GM18858 (cell line): ENCODE measurements at regions not wholly inside any gene's neighbourhood (a gene's known extent, or its start where the extent isn't known, plus 50 kb on each side); places are given as distances from the start of the nearest gene placed in this dataset.
"Not testable (repeated sequence)": the region's sequence is repeated elsewhere in the genome, so short reads cannot be mapped to it uniquely, and the experiment has no call there.

Experiments used
- ATAC-seq: cut with Tn5 transposase; IDR thresholded peaks from one replicate; pipeline ENCODE4 v1.9.1; 2021; ENCODE audit not compliant: unreplicated experiment

DNA sequence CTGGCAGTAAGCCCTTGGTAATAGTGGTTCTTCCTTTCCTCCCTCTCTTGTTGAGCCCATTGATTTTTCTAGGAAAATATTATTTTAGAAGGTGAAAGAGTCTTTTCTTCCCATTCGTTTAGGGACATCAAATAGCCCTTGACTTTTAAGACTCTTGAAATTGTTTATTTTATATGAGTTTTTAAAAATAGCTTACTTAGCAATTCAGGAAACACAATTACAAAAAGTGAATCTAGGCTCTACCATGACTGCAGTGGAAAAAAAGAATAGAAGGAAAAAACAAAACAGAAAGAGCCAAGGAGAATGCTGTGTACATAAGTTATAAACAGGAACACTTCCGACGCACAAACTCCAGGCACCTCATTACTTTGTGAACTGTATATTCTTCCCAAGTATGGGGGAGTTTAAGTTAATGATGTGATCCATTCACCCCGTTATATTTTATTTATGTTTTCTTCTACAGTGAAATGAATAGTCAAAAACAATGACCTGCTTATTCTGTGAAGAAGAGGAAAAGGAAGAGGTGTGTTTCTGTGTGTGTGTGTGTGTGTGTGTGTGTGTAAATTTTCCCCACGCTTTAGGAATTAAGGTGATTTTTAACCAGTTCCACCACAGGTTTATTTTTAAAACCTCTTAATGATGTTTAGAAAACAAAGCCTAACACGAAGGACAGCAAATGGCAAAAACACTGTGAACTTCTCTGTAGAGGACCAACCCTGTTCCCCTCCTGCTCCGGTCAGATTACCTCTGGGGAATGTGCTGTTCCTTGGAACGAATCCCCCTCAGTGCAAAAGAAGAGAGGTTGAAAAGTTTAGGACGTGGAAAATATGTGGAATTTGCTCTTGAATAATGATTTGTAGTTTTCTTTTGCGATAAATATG is 266.3 kb downstream of the KLF5 start:
- ATAC-seq = no peak

DNA sequence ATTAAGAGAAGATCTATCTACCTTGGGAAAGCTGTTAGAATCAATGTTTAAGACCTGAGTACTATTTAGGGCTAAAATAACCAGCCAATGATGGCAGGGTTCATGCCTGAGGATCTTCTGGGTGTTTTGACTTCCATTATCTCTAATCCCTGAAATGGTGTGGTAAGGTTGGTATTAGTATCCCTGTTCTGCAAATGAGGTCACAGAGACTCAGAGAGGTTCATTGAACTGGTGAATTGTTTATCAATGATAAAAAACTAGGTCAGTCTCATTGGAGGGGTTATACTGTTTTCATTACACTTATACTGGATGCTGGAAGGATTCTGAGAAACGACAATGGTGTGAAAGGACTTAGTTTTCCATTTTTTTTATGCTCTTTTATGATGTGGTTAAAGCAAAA is 264.8 kb downstream of the KLF5 start:
- no peak for ATAC-seq

DNA sequence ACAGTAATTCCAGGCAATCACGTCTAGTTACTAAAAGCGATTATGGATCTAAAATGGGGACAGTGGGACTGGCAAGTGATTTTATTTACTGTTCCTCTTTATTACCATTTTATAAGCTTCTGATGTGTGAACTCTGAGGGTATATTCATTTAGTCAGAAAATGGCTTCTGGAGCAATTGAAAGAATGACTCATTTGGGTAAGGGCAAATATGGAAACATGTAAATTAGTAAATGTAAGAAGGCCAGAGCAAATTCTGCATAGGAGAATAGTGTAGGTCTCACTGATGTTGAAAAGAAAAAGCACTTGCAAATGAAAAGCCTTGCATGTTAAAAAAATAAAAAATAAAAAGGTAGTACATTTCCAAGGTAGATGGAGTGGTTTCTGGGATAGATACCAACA is 262.2 kb downstream of the KLF5 start:
- ATAC-seq = peak; percentile 41

DNA sequence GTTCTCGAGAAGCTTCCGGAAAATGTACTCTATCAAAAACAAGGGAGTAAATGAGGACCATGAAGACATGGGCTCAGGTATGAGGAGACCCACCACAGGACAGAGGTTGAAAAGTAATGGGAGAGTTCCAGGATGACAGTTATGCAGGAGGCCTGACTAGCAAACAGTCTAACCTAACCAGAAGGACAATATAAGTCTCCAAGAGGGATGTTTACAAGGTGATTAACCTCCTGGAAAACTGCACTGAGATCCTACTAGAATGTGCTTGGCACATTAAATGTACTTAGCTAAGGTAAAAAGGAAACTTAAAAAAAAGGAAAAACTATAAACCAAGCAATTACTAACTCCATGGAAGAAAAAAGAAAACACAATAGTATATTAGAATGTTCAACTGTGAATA is 258.3 kb downstream of the KLF5 start:
- ATAC-seq = no peak

DNA sequence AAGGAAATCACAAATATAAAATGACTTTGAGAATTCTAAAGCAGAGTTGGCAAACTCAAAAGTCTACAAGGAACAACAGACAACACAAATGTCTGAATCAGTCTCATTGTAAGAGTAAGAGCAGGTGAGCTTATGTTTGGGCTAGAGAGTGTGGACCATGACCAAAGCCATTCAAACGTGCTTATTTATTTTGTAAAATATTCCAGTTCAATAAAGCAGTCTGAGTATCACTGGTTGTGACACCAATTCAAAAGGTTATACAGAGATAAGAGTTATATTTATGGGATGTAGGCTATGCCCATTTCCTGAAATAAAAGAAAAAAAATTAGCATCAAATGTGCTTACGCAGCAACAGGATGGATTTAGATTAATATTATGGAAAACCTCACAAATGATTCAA is 251.6 kb downstream of the KLF5 start:
- ATAC-seq = no peak

DNA sequence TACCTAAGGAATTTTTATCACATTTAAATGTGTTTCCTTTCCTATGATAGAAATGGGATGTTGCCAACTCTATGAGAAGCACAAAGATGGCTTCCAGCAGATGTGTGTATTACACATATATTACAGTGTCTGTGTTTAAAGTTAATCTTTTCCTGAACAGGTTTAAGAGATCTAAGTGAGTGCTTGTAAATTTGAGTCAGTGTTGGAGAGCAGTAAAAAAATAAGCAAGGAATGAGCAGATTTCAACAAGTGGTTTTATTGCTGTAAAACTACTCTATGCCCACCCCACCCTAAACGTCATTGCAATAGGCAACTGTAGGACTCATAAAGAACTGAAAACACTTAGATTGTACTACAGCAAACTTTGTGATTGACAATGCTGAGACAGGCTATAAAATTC is 248.7 kb downstream of the KLF5 start:
- ATAC-seq = no peak

DNA sequence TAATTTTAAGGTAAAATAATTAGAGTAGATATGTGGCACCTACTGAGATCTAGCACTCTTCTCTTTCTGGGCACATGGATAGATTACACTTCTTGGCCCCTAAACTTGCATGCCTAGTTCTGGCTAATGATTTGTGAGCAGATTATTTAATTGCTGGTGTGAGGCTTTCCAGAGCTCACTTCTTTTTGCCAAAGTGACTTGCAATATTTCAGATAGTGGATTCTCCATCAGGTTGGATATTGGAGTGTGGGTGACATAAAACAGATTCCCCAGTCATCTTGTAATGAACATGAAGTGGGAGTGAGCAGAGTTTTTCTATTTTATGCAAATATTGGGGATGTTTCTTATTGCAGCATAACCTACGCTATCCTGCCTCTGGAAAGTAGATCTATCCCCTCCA is 247.9 kb downstream of the KLF5 start:
- ATAC-seq = no peak

DNA sequence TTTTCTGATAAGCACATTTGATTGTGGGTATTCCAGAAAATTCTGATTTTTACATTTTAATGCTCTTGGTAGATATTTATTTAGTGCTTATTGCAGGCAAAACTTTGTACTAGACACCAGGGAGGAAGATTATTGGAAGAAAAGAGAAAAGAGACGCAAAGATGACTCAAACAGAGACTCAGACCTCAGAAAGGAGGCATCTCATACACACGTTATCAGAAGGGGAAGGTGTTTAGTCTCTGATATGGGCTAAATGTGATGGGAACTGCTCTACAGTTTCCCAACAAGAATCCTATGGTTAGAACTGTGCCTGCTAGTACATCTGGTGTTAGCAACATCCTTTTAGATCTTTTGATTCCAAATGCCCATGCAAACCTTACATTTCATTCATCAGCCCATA is 245.6 kb downstream of the KLF5 start:
- no peak for ATAC-seq

DNA sequence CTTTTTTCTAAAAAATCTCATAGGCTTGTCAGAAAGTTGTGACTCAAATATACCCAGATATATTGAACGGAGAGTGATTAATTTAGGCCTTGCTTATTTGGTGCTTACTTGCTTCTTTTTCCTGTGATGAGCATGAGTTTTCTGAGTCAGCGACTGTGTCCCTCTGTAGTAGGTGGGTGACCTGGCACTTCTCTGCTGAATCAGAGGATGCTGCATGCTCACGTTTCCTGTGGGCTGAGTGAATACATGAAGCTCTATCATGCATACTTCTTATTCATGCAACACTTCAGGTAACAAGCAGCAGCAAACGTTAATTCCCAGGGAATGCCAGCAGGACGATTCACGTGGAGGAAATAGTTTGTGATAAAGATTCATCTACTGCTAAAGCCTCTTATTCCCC is 245.0 kb downstream of the KLF5 start:
- ATAC-seq = no peak

DNA sequence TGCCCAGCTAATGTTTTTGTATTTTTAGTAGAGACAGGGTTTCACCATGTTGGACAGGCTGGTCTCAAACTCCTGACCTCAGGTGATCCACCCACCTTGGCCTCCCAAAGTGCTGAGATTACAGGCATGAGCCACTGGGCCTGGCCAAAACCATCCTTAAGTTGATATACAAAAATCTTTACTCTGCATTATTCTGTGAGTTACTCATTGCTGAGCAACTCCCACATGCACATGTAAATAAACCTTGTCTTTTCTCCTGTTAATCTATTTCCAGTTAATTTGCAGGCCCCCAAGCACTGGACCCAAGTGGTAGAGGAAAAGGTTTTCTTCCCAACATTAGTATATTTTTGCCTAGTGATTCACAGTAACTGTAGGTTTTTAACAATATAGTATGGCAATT is 242.8 kb downstream of the KLF5 start:
- ATAC-seq = not testable (repeated sequence)

DNA sequence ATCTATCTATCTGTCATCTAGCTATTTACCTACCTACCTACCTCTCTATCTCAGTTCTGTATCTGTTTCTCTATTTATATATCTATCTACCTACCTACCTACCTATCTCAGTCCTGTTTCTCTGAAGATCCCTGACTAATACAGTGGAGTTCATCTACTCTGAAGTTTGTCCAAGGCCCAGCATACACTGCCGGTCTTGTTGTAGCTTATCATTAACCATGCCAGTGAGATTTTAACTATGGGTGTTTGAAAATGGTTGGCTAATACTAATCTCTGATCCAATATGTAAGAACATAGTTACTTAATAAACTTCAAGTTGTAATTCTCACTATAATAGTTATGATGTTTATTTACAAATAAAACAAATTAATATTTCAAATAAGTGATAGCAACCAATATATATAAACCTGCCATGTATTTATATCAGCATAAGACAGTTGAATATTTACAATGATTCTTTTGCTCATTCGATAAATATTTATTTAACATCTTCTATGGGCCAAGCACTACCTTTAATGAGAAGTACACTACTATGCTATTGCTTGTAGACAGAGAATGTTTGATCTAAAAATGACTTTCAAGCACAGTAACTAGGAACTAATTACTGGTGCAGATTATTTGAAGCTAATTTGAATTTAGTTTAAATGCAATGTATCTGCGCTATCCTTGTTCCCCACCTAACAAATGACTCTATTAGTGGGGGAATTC is 242.1 kb downstream of the KLF5 start:
- no peak for ATAC-seq

DNA sequence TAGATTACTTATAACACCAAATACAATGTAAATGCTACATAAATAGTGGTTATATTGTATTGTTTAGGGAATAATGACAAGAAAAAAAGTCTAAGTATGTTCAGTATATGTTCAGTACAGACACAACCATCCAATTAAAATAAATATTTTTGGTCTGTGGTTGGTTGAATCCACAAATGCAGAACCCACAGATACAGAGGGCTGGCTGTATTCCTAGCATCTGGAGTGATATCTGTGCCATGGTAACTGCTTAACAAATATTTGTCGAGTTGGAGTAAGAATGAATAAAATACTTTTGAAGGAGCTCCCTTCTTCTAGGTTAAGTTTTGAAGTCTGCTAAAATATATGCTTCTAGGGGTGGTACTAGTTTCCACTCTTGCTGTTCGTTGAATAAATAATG is 241.0 kb downstream of the KLF5 start:
- ATAC-seq = no peak

DNA sequence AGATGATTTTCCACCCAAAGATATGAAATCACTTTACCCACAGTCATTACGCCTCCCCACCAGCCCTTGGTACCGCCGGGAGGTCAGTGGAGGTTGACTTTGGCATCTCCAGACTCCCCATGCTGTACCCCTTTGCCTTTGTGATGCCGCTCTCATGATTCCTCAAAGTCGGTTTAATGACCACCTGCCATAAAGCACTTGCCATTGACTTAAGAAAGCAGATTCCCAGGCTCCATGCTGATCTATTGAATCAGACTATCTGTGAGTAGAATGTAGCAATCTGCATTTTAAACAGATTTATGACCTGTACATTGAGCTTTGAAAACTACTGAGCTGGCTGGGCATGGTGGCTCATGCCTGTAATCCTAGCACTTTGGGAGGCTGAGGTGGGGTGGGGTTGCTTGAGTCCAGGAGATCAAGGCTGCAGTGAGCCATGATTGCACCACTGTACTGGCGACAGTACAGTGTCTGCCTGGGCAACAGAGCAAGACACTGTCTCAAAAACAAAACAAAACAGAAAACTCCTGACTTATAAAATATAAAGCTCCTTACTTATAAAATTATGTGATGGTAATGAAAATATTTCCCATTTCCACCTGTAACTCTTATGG is 235.2 kb downstream of the KLF5 start:
- no peak for ATAC-seq

DNA sequence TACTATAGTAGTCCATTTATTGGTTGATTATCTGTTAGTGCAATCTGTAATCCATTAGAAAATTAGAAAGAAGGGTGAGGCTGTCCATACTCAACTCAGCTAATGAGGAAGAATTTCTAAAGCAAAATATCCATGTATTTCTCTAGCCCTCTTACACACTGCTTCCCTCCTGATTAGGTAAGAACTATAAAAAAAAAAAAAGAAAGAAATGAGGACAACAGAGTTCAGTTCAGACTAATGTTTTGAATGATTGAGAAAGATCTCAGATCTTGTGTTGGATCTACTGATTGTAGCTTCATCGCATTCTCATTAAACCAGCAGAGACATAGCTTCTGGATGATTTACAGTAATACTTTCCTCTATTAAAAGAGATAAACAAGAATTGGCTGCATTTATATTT is 233.3 kb downstream of the KLF5 start:
- ATAC-seq = no peak

DNA sequence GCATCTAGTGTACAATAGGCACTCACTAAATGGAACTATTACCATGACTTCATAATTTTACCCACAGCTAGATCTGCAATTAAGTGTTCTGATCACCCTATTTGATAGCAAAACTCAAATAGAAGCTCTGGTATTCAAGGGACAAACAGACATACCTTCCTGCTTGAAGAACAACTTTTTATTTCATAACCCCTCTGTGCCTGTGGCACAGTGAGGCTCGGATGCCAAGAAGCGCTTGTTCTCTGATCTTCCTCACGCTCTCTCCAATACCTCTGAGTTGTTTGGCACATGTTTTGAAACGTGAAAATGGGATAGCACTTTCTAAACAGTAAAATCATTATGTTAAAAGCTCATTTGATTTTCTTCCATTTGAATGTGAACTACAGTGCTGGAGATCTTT is 232.0 kb downstream of the KLF5 start:
- ATAC-seq = no peak

DNA sequence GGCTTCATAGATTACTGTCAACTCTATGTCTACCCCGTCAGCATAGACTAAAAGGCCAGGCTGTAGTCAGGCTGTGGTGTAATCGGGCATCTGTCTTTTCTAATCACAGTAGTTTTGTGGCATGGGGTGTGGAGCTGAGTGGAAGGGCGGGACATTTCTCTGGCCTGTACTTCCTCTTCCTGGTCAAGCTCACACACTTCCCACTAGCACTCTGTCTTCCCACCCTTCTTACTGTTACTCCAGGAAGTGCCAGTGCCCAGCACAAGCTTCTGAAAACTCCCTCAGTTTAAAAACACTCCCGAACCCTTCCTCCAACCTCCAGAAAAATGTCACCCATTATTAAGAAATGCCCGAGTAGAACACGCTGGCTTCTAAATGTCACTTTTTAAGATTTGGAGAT is 229.8 kb downstream of the KLF5 start:
- ATAC-seq = no peak

DNA sequence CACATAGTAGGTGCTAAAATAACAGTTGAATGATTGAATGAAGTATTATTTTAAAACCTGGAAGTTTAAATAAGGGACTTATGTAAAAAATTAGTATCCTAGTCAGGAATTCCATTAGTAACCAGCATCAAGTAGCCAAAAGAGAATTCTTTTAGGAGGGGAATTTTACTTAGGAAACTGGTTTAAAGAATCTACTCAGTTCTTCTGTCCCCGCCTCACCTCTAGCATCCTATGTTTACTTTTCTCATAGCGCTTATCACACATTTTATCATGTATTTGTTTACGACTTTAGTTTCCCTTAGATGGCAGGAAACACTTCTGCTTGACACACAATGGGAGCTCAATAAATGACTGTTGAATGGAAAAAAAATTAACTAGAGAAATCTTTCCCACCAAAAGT is 229.0 kb downstream of the KLF5 start:
- no peak for ATAC-seq

DNA sequence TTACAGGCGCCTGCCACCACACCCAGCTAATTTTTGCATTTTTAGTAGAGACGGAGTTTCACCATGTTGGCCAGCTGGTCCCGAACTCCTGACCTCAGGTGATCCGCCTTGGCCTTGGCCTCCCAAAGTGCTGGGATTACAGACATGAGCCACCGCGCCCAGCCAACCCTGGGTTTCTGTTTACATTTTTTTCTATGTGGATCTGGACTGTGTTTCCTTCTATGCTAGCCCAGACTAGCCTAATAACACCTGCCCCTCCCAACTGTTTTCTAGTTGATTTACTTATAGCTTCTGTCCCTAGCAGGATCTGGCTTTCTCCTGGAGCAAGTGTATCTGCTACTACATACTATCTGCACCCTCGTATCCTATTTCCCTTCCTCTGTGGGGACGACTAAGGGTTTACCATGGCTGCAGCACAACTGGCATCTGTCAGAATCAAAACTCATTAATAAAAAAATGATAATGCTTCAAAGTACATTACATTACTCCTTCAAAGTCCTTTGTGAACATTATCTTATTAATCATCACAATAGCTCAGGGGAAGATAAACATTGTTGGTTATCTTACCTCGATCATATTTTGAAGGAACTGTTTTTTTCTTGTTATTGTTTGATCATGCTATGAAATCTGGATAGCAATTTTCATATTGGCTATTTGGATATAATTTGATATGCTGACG is 228.3 kb downstream of the KLF5 start:
- no peak for ATAC-seq

DNA sequence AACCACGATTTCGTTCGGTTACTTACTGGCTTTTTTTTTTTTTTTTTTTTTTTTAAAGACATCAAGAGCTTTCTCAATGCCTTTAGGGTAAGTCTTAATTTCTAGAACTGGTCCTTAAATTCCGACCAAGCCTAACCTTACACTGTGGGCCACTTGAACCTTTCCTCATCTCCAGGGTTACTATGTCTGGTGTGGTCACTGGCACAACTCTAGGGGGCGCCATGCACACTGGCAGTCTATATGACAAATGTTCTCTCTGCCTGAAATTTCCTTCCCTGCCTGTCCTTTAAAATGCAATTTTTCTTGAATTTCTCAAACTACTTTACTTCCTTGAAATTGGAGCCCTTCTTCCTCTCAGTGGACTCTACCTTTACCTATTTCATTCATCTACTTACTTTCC is 227.4 kb downstream of the KLF5 start:
- no peak for ATAC-seq

DNA sequence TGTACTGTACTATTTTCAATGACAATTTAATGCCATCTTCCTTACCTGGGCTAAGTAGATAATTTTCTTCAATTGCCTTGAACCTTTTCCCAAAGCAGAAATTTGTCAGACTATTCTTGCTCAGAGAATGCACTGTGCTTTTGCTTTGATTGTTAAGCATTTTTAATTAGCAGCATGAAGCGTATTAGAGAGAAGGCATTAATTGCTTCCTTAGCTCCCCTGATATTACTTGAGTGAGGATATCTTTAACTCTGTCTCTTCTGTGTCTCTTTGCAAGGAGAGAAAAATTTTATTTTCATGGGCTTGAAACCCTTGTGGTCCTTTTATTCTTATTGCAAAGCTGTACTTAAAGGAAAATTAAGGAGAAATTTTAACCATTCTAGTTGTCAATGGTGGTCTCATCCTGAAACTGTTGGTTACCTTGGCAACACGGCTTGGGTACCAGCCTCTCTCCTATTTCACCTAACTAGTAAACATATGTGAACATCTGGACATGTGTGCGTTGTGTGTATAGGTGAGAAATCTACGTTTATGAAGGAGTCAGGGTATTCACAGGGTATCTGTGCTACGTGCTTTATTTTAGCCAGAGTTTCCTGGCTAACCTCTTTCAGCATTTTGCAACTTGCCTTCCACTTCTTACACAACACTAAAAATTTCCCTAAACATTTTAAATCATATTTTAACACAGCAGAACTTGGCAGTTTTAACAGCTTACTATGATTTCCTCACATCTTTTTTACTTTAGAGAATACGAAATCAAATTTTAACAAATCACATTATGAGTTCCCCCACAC is 225.5 kb downstream of the KLF5 start:
- ATAC-seq = no peak

DNA sequence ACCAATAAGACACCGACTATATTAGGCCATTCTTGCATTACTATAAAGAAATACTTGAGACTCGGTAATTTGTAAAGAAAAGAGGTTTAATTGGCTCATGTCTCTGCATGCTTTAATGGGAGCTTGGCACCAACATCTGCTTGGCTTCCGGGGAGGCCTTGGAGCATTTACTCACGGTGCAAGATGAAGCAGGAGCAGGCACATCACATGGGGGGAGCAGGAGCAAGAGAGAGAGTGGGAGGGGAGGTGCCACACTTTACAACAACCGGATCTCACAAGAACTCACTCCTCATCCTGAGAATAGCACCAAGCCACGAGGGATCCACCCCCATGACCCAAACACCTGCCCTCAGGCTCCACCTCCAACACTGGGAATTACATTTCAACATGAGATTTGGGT is 224.8 kb downstream of the KLF5 start:
- ATAC-seq = no peak
